Stimulated activated CD4-positive, alpha-beta T cell treated with anti-CD3 and anti-CD28 coated beads, Interleukin-4, amount 100 ng/mL, for 48 hours (primary cell): ENCODE measurements at regions not wholly inside any gene's neighbourhood (a gene's known extent, or its start where the extent isn't known, plus 50 kb on each side); places are given as distances from the start of the nearest gene placed in this dataset.
"Not testable (repeated sequence)": the region's sequence is repeated elsewhere in the genome, so short reads cannot be mapped to it uniquely, and the experiment has no call there.

Experiments
- DNase-seq, 2 donors: peaks; one replicate each; pipeline ENCODE4 v3.0.0-alpha.2; 2020; ENCODE audit warnings: low read depth in 2 of 2

DNA sequence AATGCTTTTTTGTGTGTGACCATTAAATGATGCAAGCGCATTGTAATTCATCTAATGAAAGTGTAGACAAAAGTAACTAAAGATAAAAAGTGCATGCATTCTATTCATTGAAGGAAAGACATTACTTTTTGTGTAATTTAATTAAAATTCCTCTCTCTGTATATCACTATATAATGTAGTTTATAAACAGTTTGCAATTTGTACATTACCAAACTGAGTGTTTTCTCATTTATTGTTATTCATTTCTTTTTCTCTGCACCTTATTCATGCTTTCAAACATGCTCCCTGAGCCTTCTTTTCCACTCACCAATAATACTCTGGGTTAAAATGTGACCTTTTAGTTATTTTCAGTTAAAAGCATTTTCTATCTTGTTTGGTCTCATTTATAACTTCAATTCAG, 713.7 kb upstream of the AADAT start:
- no peak for DNase-seq

DNA sequence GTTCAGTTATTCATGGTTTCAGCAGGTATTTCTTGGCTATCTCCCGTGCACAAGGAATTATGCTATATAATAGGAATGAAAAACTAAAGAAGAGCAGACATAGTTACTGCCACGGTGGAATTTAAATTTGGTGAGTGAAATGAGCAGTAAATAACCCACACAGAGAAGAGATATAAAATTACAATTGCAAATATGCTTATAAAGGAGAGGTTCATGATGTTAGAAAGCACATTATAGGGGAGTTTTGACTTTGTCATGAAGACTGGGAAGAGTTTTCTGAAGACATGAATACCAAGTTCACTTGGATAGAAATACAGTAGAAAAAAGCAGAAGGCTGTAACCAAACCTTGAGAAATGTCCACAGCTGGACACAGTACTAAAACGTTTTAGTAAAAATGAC, 712.0 kb upstream of the AADAT start:
- DNase-seq: no peak

DNA sequence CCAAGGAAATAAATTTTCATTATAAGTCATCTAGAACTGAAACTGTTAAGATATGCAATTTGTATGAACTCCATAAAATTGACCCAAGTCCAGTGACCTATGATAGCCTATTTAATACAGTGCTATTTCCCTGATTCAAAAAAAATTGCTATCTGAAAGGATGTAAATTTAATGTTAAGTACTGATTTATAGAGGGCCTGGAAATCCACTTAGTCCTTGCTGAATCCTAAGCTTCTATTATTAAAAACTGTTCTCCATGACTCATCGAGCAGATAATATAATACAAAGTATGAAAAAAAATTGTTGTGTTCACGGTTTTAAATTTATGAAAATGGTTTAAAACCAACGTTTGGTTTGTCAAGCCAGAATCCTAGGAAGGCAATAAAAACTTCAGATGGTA, 704.8 kb upstream of the AADAT start:
- DNase-seq: no peak

DNA sequence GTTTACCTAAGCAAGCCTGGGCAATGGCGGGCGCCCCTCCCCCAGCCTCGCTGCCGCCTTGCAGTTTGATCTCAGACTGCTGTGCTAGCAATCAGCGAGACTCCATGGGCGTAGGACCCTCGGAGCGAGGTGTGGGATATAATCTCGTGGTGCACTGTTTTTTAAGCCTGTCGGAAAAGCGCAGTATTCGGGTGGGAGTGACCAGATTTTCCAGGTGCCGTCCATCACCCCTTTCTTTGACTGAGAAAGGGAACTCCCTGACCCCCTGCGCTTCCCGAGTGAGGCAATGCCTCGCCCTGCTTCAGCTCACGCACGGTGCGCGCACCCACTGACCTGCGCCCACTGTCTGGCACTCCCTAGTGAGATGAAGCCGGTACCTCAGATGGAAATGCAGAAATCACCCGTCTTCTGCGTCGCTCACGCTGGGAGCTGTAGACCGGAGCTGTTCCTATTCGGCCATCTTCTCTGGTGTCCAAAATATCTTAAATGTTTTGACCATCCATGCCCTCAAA, 698.8 kb upstream of the AADAT start:
- DNase-seq: not testable (repeated sequence)

DNA sequence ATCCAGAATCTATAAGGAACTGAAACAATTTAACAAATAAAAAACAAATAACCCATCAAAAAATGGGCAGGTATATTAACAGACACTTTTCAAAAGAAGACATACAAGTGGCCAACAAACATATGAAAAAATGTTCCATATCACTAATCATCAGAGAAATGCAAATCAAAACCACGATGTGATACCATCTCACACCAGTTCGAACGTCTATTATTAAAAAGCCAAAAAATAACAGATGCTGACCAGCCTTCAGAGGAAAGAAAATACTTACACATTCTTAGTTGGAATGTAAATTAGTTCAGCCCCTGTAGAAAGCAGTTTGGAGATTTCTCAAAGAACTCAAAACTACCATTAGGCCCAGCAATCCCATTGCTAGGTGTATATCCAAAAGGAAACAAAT, 687.9 kb upstream of the AADAT start:
- no peak for DNase-seq

DNA sequence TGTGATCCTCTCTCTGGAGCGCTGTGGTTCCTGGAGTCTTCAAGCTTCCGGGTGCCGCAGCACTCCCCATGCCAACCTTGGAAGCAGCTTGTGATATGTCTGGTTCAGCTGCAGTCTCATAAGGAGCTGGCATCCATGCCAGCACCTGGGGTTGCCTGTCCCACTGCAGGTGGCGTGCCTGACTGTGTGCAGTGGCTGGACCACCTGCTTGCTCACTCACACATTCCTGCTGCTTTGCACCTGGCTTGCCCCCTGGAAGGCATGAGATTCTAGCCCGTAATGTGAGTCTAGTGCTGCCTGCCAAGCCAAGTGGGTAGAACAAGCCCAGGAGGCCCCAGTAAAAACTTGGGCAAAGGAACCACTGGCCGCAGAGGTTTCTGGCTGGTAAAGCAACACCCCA, 687.2 kb upstream of the AADAT start:
- no peak for DNase-seq

DNA sequence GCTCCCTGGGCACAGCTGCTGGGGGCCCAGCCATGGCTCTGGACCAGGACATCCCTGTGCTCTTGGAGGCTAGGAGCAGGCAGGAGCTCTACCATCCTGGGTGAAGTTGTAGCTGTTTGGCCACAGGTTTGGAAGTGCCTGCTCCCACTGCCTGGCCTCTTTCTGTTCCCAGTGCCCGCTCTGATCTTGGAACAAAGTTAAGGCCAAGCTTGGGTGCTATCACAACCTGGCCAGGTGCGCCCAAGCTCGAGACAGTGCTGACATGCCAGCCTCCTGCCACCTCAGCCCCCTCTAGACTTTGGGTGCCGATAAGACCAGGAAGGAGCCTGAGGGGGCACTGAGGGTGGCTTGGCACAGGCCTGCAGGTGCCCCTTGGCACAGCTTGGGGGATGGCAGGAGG, 686.1 kb upstream of the AADAT start:
- DNase-seq: no peak

DNA sequence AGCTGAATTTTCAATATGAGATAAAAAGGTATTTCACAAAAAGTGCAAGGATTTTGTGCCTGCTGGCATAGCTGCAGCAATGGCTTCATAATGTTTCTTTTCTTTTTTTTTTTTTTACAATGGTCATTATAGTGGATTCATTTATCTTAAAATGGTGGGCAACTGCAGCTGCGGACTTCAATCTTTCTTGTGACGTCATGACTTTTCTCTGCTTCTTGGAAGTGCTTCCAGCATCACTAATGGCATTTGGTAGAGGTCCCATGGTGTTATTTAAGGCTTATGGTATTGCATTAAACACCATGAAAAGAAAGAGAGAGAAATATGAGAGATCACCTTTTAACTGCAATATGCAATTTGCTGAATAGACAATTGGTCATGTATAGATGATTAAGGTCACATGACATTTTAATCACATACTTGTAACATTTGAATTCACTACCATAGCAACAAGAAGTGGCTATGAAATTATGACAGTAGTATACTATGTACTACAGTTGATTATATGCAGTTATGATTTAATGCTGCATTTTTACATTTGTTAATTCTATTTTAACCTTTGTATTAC, 684.0 kb upstream of the AADAT start:
- no peak for DNase-seq

DNA sequence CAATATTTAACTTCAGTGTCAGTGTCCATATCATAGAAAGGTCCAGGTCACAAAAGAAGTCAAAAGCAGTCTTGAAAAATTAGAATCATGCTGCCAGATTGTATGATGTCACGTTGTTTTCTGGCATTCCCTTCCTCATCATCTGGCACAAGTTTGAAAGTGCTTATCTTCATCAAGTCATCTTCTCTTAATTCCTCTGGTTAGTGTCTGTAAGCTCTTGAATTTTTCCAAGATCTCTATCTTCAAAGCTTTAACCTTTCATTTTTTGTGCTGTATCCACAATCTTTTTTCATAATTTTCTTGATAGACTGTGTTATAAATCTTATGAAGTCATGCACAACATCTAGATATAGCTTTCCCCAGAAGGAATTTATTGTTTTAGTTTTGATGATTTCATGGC, 682.7 kb upstream of the AADAT start:
- DNase-seq: no peak

DNA sequence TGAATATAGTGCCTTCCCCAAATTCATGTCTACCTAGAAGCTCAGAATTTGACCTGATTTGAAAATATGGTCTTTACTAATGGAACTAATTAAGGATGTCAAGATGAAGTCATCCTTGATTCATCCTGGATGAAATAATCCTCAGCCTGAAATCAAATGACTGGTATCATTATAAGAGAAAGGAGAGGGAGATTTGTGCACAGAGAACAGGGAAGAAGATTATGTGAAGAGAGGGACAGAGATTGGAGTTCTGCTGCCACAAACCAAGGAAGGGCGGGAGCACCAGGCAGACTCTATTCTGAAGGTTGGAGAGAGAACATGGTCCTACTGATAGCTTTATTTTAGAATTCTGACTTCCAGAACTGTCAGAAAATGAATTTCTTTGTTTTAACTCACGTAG, 680.9 kb upstream of the AADAT start:
- no peak for DNase-seq

DNA sequence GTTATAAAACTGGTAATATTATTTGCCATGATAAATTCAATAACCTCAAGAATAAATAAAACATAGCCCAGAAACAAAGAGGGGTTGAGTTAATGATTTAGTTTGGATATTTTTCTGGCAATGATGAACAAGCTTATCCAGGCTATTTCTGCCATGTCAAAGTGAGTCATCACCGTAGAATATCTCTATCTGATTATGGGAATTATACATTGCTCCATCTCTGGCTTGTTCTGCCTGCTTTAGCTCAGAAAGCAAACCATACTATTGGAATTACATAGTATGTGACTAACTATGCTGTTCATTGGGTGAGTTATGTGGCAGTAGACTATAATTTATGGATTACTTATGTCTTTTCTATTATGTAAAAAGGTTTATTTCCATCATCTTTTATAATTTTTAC, 680.1 kb upstream of the AADAT start:
- DNase-seq: no peak

DNA sequence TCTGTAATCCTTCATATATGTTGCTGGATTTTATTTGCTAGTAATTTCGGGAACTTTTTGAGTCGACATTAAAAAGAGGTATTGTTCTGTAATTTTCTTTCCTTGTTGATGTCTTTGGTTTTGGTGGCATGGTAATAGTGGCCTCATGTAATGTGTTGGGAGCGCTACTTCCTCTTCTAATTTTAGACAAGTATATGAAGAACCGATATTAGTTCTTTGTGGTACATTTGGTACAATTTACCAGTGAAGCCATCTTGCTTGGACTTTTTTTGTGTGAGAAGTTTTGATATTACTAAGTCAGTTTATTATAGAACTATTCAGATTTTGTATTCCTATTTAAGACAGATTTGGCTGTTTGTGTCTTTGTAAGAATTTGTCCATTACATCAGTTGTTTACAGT, 669.2 kb upstream of the AADAT start:
- no peak for DNase-seq

DNA sequence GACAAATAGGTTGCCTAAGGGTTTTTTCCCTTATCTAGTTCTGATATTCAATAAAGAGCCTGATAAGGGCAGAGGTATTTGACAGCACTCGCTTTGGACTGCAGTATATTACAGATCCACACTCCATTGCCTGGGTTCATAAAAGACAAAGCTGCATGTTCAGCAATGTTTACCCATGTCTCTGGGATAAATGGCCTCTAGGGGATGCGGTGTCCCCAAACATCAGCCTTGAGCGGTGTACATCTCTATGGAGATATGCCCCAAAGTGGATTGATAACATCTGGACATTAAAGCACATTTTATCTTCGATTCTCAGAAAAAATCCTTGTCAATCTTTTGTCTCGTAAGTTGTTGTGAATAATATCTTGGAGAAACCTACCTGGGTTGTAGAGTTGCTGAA, 660.8 kb upstream of the AADAT start:
- DNase-seq: no peak

DNA sequence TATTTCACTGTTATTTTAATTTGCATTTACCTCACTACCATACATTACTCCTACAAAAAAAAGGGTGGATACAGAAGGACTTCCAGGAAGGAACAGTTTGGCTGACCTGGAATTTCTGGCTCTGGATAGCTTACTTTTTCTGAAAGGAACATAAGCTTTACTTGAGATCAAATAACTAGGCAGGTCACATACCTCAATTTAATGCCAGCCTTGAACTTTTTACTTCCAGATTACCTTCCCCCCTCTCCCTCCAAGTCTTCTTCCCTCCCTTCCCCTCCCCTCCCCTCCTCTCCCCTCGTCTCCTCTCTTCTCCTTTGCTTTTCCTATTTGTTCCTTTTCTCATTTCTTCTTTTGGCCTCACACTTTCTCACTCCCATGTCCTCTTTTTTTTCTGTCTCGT, 659.2 kb upstream of the AADAT start:
- DNase-seq: no peak

DNA sequence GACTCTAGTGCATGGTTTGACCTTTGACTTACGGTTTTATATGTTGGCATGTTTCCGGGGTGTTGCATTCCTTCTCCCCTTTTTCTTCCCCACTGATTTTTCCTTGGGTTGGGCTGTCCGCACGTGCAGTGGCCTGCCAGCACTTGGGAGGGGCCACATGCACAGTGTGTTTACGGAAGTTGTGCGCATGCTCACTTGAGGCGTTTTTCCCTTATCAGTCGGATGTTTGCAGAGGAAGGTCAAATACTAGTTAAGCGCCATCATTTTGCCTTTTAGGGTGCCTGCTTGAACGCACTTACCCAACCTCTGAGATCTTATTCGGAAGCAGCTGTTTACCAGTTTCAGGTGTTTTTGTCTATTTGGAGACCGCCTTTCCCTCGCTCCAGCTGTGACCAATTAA, 653.9 kb upstream of the AADAT start:
- DNase-seq: no peak

DNA sequence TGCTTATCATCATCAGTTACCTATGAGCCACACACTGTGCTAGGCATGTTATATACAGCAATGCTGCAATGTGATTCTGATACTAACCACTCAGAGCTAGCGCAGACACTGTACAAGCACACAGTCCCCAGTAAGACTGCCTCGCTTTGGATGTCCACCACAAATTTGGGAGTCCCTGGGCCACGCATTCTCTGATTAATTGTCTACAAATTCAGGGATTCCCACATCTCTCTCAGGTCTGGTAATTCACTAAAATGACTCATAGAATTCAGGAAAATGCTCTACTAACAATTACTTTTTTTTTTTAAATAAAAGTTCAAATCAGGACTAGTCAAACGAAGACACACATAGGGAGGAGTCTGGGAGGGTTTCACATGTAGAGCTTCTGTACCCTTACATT, 652.1 kb upstream of the AADAT start:
- no peak for DNase-seq

DNA sequence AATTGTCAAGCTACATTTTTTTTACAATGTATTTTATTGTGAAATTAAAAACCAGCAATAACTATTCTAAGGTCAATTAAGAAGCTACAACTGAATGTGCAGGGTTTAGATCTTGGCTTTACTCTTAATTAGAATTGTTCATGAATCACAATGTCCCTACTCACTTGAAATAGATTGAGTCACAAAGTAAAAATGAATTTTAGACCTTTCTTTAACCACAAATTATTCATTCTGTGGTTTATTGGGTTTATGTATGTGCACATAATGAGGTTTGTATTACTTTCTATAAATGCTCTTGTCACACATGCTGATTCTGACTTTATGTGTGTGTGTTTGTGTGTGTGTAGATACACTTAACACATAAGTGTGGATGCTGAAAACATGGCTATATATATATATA, 647.0 kb upstream of the AADAT start:
- DNase-seq: no peak

DNA sequence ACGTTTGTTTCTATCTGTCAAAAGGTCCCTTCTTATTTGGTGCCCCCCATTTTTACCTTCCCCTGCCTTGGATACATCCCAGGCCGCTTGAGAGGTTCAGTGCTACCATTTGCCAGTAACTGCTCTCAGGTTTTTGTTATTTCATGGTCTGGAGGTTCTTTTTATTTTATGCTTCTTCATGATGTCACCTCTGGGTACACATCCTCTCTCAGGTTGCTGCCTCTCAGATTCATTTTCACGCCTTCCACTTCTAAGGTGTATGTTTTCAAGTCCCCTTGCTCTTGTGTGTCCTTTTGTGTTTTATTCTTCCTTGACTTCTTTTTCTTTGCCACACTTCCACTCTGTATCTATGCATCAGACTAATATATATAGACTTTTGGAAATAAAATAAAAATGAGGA, 640.1 kb upstream of the AADAT start:
- DNase-seq: no peak

DNA sequence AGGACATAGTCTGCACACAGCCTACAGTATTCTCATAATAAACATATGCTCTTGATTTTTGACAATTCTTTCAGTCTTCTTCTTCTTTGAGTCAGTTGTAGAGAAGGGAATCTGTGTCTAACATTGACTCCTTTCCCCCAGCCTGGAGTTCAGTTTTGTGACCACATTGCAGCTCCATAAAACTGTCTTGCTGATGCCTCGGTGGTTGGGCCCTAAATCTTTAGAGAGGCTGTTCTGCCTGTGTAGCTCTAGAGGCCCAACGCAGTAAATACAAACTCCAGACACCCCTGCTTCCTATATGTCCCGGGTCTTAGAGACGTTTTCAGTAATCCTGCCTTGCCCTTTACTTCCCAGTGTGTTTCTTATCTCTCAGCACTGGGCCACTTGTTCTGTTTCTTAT, 639.5 kb upstream of the AADAT start:
- DNase-seq: no peak

DNA sequence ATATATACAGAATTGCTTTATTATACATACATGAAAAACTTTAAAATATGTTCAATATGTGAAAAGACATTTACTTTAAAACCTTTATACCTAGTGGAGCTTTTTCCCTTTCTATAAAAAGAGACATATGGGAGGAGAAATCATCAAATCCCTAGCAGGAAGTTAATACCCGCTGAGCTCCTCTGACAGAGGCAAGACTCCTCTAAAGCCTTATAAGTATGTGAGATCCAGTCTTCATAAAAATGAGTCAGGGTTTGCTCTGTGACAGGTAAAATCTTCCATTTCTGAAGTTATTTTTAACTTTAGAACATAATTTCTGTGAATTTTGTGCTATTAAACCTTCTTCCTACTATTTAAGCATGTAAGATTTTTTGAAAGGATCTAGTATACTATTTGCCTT, 634.4 kb upstream of the AADAT start:
- DNase-seq: no peak

DNA sequence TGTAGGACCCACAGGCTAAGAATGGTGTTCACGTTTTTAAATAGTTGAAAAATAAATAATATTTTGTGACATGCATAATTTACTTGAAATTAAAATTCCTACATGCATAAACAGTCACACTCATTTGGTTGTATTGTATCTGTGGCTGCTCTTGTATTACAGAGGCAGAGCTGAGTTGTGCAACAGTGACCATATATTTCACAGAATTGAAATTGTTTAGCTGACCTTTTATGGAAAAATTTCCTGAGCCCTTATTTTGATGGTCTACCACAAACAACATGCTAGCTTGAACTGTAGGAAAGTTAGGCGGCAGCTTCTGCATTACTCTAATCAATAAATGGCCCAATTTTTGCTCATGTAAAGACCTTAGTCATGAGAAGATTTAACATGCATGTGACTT, 633.4 kb upstream of the AADAT start:
- no peak for DNase-seq

DNA sequence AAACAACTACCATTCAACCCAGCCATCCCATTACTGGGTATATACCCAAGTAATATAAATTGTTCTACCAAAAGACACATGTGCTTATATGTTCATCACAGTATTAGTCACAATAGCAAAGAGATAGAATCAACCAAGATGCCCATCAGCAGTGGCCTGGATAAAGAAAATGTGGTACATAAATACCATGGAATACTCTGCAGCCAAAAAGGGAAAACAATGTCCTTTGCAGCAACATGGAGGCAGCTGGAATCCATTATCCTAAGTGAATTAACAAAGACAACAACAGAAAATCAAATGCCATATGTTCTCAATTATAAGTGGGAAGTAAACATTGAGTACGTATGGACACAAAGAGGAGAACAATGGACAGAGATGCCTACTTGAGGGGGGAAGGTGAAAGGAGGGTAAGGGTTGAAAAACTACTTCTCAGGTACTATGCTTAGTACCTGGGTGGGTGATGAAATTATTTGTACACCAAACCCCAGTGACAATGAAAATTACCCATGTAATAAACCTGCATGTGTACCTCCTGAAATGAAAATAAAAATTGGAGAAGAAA, 632.1 kb upstream of the AADAT start:
- no peak for DNase-seq

DNA sequence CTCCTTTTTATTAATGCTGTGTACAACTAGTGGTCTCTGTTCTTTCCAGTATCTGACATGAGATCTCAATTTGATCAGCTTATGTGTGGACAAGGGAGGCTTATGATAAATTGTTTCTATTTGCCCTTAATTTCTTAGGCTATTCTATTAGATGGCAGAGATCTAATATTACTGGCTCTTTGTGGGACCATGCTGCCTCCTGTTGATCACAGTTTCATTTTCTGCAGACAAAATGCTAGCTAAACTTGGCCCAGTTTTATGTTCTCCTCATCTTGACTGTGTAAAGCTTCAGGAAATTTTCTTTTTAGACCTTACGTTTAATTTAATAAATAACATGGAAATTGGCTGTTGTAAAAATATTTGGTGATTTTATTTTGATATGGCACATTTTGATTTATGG, 627.1 kb upstream of the AADAT start:
- no peak for DNase-seq

DNA sequence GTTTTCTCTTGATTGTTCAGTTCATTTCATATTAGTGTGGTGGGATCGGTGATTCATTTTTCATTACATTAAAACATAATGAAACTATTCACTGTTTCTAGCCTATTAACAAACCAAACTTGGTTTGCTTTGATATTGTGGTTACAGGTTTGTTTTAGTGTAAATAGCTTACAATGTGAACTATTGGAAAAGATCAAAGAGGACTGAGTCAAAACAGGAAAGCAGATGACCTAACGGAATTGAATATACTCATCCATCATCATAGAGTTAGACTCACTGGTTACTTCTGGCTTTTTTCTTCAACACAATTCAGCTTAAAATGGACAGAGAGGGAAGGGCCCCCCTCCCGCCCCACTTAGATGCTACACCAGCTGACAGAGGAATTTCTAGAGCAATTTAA, 616.2 kb upstream of the AADAT start:
- DNase-seq: no peak
